ENCODE measurements at regions not wholly inside any gene's neighbourhood (a gene's known extent, or its start where the extent isn't known, plus 50 kb on each side); places are given as distances from the start of the nearest gene placed in this dataset.

GRCh38 chr6:41439524-41440418 is 104.4 kb downstream of the NCR2 start:
- dilution Hi-C loops (cut with MboI; ENCODE audit: extremely low pct_ligation_motif_present, low sequenced_read_pairs) (no loop called here), intact Hi-C loops (cut with micrococcal nuclease) (no loop called here)
- Histone ChIP-seq H3K4me2 (ENCODE audit: insufficient read depth, low read length) (no peak overlapping the region), H3K27ac (ENCODE audit: insufficient read depth, low read depth, low read length) (no peak overlapping the region), H3K27me3 (ENCODE audit: control insufficient read depth in 2 of 2, insufficient read depth in 2 of 2, low read length in 2 of 2) (peaks cover 28 to 29% of the 10 kb centered on the region in 2 experiments), H4K20me1 (replicated peaks; ENCODE audit: control insufficient read depth, extremely low read depth, insufficient read depth, low read length) (no peaks in the 10 kb centered on the region), H2AFZ (ENCODE audit: low read depth, low read length) (no peak overlapping the region), H3K9me1 (replicated peaks; ENCODE audit: control insufficient read depth, extremely low read depth, insufficient read depth, low read length) (no peaks in the 10 kb centered on the region), H3K36me3 (ENCODE audit: control insufficient read depth in 2 of 2, extremely low read depth in 1 of 2, insufficient read depth in 2 of 2, low read length in 2 of 2) (no peaks in the 10 kb centered on the region), H3K4me1 (ENCODE audit: control insufficient read depth, extremely low read depth, insufficient read depth, low read length) (no peaks in the 10 kb centered on the region), H3K79me2 (ENCODE audit: control insufficient read depth, insufficient read depth, low read length) (no peaks in the 10 kb centered on the region), H3K9me3 (replicated peaks; ENCODE audit: control insufficient read depth, insufficient read depth, low read length) (no peaks in the 10 kb centered on the region), H3K4me3 (replicated peaks in 1 of 3; ENCODE audit: insufficient read depth in 1 of 3, low read depth in 1 of 3, low read length in 3 of 3) (no peak overlapping the region), H3K9ac (replicated peaks; ENCODE audit: extremely low read depth, insufficient read depth, low read length) (no peak overlapping the region)
- no peak for FAIRE-seq
- ChIA-PET POLR2A (no interaction called here), CTCF (interaction anchor here (1.0 kb wide), 1 partner anchor 14 kb away, joined by 5 read pairs; no protein-coding TSS in a partner anchor)
- BruUV-seq (replicated peaks) = no TSS peak
- TF ChIP-seq FOS (IDR thresholded peaks at IDR 0.05; ENCODE audit: borderline replicate concordance, insufficient read depth, low read length) (no peak), JUN (IDR thresholded peaks at IDR 0.05; ENCODE audit: borderline replicate concordance, insufficient read depth, insufficient read length, low read depth) (no peak), POLR2AphosphoS5 (IDR thresholded peaks at IDR 0.05; ENCODE audit: insufficient read depth, low read depth, low read length) (no peak), POLR2A (IDR thresholded peaks at IDR 0.05; ENCODE audit: low read depth, low read length) (no peak), MAX (IDR thresholded peaks at IDR 0.05; ENCODE audit: insufficient read depth, insufficient read length) (no peak), CTCF (IDR thresholded peaks at IDR 0.05; ENCODE audit: extremely low read depth in 1 of 2, insufficient read depth in 1 of 2, low read depth in 1 of 2, low read length in 2 of 2) (no peak), MYC (IDR thresholded peaks at IDR 0.05; ENCODE audit: low read depth, low read length) (no peak), GATA2 (IDR thresholded peaks at IDR 0.05; ENCODE audit: insufficient read depth, insufficient read length, low read depth, low read length) (no peak), EZH2 (IDR thresholded peaks at IDR 0.05; ENCODE audit: borderline replicate concordance, low read depth, low read length, severe bottlenecking) (no peak)
- DNase-seq (ENCODE audit: low read depth, low spot score) = no peak
